Fibroblast of lung (primary cell): ENCODE measurements at regions not wholly inside any gene's neighbourhood (a gene's known extent, or its start where the extent isn't known, plus 50 kb on each side); places are given as distances from the start of the nearest gene placed in this dataset.

Experiments
- DNase-seq, 2 donors: peaks; one replicate each; pipeline versions ENCODE4 v3.0.0 to v3.0.0-alpha.2; 2010; ENCODE audit warnings: low read depth in 2 of 2
- H2AFZ ChIP-seq: 2 replicates; pipeline ENCODE4 v1.5.1; 2012; ENCODE audit warnings: low read length, control low read depth, inconsistent platforms
- H3K27ac ChIP-seq: 2 replicates; pipeline ENCODE4 v1.5.1; 2011; ENCODE audit warnings: low read length, control low read depth; ENCODE audit not compliant: insufficient read depth
- H3K27me3 ChIP-seq: 2 replicates; pipeline ENCODE4 v1.5.1; 2011; ENCODE audit warnings: mild to moderate bottlenecking, low read length; ENCODE audit not compliant: control insufficient read depth, insufficient read depth
- H3K36me3 ChIP-seq: 2 replicates; pipeline ENCODE4 v1.5.1; 2011; ENCODE audit warnings: low read length; ENCODE audit not compliant: control insufficient read depth, insufficient read depth
- H3K4me1 ChIP-seq: 2 replicates; pipeline ENCODE4 v1.5.1; 2011; ENCODE audit warnings: low read length; ENCODE audit not compliant: control insufficient read depth, insufficient read depth; ENCODE audit errors: extremely low read depth
- H3K4me2 ChIP-seq: 2 replicates; pipeline ENCODE4 v1.5.1; 2011; ENCODE audit warnings: low read length, control low read depth; ENCODE audit not compliant: insufficient read depth; ENCODE audit errors: extremely low read depth
- H3K4me3 ChIP-seq, 4 experiments: fragments of 200-600 bp in 1 of 4; sonication (generic) in 1 of 4; replicated peaks in 1 of 4; 2 replicates each; pipeline ENCODE4 v1.5.1; 2011 to 2016; ENCODE audit warnings: low read length in 4 of 4, low read depth in 3 of 4, mild to moderate bottlenecking in 3 of 4, control low read depth in 2 of 4, inconsistent platforms in 1 of 4, mixed read lengths in 1 of 4; ENCODE audit not compliant: insufficient read depth in 1 of 4; ENCODE audit errors: control extremely low read depth in 1 of 4
- H3K79me2 ChIP-seq: 2 replicates; pipeline ENCODE4 v1.5.1; 2012; ENCODE audit warnings: mild to moderate bottlenecking, low read length, inconsistent platforms; ENCODE audit not compliant: control insufficient read depth, insufficient read depth
- H3K9ac ChIP-seq: 2 replicates; pipeline ENCODE4 v1.5.1; 2011; ENCODE audit warnings: mild to moderate bottlenecking, low read length, control low read depth; ENCODE audit not compliant: insufficient read depth
- H3K9me3 ChIP-seq: 2 replicates; pipeline ENCODE4 v1.5.1; 2012; ENCODE audit warnings: low read depth, low read length; ENCODE audit not compliant: control insufficient read depth, insufficient read depth
- H4K20me1 ChIP-seq: 2 replicates; pipeline ENCODE4 v1.5.1; 2011; ENCODE audit warnings: low read length; ENCODE audit not compliant: control insufficient read depth, insufficient read depth; ENCODE audit errors: extremely low read depth
- CTCF ChIP-seq, 2 donors: IDR thresholded peaks in 1 of 2; conservative IDR thresholded peaks in 1 of 2; 1 replicate in 1 of 2; 2 replicates in 1 of 2; pipeline ENCODE4 v1.5.1; 2011 to 2012; ENCODE audit warnings: low read length in 2 of 2, control low read depth in 1 of 2, inconsistent platforms in 1 of 2, low read depth in 1 of 2, mild to moderate bottlenecking in 1 of 2
- EZH2 ChIP-seq: IDR thresholded peaks from 2 replicates; pipeline ENCODE4 v1.5.1; 2012; ENCODE audit warnings: low read length, control low read depth, mild to moderate bottlenecking; ENCODE audit errors: missing control alignments

- no peaks in the 10 kb centered on the region for H4K20me1 ChIP-seq
- DNase-seq = peak in 1 of 2 donors; percentile 29
These were observed 102.2 kb downstream of the NTMT2 start for GRCh38 chr1:170247751-170248521.

GRCh38 chr1:170250531-170251276 lies 104.9 kb downstream of the NTMT2 start:
- Histone ChIP-seq H3K9me3 (no peaks in the 10 kb centered on the region), H3K27ac (no peak overlapping the region)

More at GRCh38 chr1:170247751-170248521, 102.2 kb downstream of the NTMT2 start:
- H3K27ac ChIP-seq = no peak overlapping the region
- H3K4me1 ChIP-seq = no peaks in the 10 kb centered on the region
- peak overlapping the region; percentile 38 for H2AFZ ChIP-seq
- no peaks in the 10 kb centered on the region for H3K9me3 ChIP-seq
- no peak overlapping the region for H3K9ac ChIP-seq
- no peaks in the 10 kb centered on the region for H3K36me3 ChIP-seq
- H3K79me2 ChIP-seq = no peaks in the 10 kb centered on the region
- peak overlapping the region; percentile 44 for H3K4me2 ChIP-seq
- TF ChIP-seq CTCF (conservative IDR thresholded peaks at IDR 0.05 in 1 of 2, IDR thresholded peaks at IDR 0.05 in 1 of 2; ENCODE audit: low read depth in 1 of 2, low read length in 2 of 2) = no peak
- no peak for TF ChIP-seq EZH2
- H3K27me3 ChIP-seq = no peaks in the 10 kb centered on the region
- no peak overlapping the region for H3K4me3 ChIP-seq

More at GRCh38 chr1:170250531-170251276, 104.9 kb downstream of the NTMT2 start:
- H3K9ac ChIP-seq = no peak overlapping the region
- H2AFZ ChIP-seq = no peak overlapping the region
- H3K4me3 ChIP-seq = no peak overlapping the region
- H3K27me3 ChIP-seq = no peaks in the 10 kb centered on the region
- no peaks in the 10 kb centered on the region for H3K4me1 ChIP-seq
- no peaks in the 10 kb centered on the region for H3K79me2 ChIP-seq
- no peak for TF ChIP-seq EZH2
- TF ChIP-seq CTCF (conservative IDR thresholded peaks at IDR 0.05 in 1 of 2, IDR thresholded peaks at IDR 0.05 in 1 of 2; ENCODE audit: low read depth in 1 of 2, low read length in 2 of 2) = no peak
- H3K4me2 ChIP-seq = no peak overlapping the region
- H4K20me1 ChIP-seq = no peaks in the 10 kb centered on the region
- DNase-seq = no peak
- no peaks in the 10 kb centered on the region for H3K36me3 ChIP-seq
